ENCODE measurements at regions not wholly inside any gene's neighbourhood (a gene's known extent, or its start where the extent isn't known, plus 50 kb on each side); places are given as distances from the start of the nearest gene placed in this dataset.

DNA sequence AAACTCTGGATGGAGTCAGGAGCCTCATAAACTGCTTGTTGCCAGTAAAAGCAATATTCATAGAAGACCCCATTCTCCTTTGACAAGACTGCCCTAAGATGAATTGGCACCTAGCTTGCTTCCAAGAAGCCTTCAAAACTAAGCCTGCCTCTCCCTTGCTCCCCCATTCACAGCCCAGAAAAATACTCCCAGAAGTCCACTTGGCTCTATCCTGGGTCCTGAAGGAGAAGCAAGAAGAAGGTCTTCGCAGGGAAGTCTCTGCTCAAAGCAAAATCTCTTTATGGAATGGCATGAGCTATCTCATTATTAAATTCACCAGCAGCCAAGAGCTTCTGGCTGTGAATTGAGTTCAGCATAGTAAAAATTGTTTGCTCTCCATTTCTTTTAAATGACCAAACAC lies 230.2 kb upstream of the ARRDC4 start:
- DNase-seq = no peak

DNA sequence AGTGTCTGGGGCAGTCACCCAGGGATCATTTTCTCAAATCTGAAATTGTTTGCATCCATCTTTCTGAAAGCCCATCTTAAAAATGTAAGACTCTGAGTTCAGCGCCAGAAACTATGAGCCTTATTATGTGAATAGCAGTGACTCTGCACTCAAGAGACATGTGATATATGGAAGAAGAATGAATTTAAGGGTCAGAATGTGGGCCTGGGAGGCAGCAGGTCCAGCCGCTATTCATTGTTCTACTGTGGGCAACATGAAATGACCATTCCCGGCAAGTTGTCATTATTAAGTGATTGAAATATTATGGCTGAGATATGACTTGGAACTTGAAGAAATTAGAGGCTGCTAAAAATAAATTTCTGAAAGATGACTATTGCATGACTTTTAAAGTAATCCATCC lies 228.6 kb upstream of the ARRDC4 start:
- DNase-seq = no peak

DNA sequence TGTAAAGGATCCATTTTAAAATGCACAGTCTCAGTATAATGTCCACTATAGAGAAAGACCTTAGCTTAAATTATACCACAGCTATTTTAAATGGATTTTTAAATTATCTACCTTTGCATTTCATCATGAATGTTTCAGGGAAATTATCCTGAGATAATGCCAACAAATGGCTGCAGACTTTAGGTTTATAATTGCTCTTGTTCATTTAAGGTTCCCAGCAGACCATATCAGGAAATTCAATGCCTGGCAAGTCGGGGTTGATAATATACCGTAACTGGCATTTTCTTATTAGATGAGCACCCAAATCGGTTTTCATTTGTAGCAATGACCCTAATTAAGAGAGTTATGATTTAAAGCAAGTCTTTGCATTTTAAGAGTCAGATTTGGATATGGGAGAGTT lies 227.1 kb upstream of the ARRDC4 start:
- DNase-seq = no peak

DNA sequence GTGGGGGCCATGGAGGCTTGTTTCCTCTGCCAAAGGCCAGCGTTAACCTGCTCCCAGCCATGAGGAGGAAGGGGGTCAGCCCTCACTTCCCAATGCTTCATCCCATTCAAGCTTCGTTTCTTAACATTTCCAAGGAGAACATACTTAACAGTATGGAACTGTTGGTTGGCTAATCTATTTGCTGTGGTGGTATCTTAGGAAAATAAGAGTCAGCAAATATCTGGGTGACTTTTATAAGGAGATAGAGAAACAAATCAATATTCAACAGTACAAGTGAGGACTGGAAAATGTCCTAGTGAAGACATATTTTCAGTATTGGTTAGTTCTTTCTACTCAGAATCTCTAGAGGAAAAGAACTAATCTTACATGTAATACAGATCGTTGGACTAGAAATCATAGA lies 223.8 kb upstream of the ARRDC4 start:
- DNase-seq = no peak

DNA sequence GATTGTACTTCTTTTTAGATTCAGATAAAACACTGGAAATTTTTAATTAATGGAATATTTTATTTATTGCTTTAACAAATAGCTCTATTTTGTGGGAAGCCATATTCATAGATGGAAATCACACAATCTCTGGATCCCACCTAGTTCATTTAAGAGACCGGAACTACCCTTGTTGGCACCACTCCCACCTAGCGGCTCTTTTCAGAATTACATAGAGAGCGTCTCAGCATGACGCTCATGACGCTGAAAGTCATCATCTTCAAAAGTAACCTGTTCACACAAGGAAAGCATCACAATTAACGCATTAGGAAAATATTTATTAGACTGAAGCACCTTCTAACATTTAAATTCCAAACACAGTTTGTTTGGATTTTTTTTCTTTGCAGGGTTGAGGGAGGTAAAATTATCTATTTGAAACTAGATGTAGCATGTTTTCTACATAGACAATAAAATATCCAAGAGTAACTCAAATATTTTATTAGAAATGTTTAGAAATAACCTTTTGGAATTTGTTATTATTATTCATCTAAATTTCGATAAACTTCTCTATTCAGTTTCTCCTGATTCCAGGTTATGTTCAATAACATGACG lies 214.9 kb upstream of the ARRDC4 start:
- peak; percentile 10 for DNase-seq

DNA sequence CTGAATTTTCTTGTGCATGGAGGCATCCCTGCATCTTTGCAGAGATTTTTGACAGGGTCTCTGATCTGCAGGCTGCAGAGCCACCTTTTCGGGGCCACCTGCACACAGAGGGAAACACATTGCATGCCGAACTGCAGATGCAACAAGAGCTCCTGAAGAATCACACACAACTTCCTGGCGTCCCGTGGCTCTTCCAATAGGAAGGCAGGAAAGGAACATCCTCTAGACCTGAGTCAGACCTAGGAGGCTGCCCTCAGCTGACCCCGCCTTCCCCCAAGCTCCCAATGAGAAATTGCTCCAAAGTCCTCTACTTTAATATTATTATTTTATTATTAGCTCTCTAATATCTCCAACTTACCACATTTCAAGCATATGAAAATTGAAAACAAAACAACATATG lies 213.2 kb upstream of the ARRDC4 start:
- no peak for DNase-seq

DNA sequence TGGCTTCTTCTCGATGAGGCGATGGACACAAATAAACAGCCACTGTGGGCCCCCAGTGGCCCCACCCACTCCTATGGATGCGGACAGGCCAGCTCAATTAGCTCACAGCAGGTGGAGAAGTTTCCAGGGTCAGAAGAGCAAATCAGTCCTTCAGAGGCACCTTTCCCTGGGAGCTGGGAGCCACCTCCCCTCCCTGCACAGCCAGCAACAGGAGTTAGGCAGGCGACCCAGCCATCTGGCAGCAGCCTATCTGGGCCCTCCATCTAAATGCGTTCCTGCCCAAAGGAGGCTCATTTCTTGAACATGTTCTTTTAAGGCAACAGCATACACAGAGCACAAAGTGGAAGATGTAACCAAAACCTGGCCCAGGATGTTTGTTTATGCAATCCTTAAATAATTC lies 211.9 kb upstream of the ARRDC4 start:
- no peak for DNase-seq

DNA sequence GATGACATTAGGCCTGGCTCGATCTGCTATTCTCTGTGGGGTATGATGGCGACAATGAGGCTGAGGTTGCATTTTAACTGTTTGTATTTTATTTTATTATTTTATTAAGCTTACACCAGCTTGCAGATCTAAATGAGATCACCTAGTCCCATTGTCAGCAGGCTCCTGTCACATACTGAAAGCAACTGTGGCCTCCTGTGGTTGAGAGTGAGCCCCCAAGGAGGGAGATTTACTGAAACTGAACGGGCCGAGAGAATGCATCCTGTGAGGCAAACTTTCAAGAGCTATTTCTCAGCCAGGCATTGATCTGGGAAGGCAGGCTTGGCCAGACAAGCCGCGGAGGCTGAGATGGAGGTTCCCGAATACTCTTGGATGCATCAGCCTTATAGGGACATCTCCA lies 210.4 kb upstream of the ARRDC4 start:
- DNase-seq = no peak

DNA sequence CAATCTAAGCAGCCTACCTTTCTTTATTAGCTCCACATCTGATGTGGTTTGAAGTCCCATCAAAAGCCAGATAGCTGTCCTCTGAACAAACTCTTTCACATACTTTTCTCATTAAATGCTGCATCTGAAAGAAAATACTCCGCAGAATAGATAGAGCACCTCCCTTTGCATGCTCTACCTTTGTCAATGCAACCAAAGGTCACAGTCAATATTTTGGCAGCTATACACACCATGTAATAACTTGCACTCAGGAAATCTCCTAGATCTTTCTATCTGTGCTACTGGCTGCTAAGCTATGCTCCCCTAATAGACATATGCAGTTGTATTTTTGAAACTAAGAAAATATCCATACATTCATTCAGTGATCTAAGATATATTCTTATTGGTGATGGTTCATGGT lies 204.8 kb upstream of the ARRDC4 start:
- no peak for DNase-seq

DNA sequence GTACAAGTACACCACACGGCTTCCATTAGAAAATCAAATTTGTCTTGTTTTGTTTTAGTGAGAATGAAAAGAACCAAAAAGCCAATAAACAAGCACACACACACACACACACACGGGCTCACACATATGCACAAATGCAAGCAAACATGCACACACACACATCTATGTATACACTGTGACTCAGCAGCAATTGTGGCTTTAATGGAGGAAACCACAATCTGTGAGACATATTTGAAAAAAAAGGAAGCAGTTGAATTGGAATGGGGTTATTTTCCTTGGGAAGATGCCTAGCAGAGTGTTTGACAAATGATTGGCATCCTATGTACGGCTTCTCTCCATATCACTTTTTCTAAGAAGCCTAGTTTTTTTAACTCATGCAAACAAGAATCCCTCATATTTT lies 201.1 kb upstream of the ARRDC4 start:
- DNase-seq = no peak

DNA sequence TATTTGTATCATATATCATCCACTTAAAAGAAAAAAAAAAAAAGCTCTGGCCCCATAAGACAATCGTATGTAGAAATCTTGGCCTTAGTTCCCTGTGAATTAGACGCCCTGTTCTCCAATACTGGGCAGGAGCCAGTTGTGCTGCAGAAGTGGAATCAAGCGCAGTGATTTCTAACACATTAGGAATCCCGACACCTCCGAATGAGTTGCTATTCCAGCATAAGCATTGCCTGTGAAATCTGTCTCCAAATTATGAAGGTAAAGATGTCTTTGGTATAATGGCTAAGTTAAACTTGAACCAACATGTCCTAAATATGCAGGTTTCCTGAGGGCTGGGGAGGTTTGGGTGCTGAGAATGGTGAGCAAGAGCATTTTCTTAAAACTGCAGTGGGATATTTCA lies 199.4 kb upstream of the ARRDC4 start:
- DNase-seq = no peak

DNA sequence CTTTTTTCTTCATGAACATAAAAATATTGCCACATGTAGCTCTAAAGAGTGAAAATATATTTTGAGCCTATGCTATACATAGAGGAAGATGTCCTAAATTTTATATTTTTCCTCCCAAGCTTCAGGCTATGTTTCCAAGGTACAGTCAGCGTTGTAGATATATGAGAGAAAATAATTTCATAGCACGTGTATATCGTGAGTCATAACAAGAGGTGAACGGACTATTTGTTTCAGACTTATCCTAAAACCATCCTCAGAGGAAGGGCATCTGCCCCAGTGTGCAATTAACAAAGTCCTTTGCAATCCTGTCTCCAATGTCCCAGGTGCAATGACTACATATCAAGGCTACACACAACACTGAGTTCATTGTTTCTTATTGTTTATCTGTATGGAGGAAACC lies 177.3 kb upstream of the ARRDC4 start:
- no peak for DNase-seq

DNA sequence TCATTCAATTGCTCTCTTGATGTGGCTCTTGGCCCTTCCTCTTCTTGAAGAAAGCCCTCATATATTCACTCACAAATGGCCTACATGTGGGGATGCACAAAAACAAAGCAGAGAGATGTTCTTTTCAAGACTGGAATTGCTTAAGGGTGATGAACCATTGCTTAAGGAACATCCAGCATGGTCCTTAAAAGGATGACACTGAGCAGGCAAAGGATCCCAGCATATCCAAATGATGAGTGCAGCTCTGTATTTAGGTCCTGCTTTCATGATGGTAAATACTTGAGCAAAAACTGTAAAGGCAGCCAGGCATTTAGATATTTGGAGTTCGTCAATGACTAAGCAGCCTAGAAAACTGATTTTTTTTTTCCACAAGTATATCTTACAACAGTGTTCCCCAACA lies 173.8 kb upstream of the ARRDC4 start:
- DNase-seq = no peak

DNA sequence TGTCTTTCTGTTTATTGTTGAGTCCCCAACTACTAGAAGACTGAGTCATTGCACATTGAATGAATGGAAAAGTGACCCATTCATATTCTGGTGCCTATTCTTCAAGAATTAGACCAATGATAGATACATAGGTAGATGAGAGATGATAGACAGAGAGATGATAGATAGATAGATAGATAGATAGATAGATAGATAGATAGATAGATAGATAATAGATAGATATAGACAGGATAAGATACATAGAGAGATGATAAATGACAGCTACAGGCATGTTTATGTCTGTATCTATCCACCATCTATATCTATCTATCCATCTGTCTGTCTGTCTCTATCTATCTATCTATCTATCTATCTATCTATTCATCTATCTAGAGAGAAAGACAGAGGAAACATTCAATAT lies 170.3 kb upstream of the ARRDC4 start:
- no peak for DNase-seq

DNA sequence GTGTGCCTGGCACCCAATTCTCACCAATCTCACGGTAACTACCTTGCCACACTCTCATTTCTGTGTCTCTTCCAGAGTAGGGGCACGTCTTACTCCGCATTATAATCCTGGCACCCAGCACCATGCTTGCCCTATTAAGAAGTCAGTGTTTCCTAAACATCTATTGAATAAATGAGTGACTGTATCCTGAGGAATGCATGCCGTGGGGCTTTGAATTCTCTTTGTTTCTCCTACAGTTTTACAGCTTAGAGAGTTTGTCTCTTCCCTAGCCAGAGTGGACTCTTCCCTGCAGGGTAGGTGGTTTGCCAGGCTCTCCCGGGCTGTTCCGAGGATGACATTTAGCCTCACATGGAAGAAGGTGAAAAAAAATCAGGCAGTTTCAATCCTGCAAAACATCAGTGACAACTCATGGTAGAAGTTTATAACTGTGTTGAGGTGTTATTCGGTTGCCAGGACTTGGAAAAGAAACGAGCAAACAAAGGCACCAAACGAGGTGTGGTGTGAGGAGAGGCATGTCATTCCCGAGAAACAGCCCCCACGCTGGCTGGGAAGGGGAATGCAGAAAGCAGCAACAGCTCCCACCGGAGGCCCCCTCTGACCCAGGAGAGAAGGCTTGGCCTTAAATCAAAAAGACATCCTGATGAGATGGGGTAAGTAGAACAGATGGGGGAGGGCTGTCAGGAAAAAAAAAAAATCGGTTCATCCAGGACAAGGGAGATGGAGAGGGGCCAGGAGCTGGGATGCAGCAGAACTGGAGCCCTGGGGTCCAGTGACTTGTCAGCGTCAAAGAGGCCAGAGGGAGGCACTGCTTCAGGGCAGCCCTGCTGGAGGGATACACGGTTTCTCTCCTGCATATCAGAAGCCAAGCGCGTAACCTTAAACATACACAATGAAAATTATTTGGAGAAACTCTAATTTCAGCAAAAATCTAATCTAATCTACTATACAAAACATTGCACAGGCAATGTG lies 168.4 kb upstream of the ARRDC4 start:
- DNase-seq = no peak

DNA sequence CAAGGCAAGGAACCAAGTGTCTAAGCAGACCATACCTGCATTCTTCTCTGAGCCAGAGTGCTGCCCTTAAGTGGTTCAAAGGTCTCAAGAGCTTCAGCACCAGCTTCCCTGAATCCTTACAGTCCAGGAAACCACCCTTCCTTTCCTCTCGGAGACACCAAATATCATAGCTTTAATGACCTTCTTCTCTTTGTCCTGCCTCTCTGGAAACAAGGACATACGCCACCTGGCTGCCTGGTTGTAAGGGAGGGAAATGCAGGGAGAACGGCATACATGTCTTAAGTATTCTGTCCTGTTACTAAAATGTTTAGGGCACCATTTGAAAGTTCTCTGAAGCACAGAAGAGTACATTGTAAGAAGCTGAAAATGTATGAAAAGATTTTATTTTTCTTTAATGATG lies 155.6 kb upstream of the ARRDC4 start:
- no peak for DNase-seq

DNA sequence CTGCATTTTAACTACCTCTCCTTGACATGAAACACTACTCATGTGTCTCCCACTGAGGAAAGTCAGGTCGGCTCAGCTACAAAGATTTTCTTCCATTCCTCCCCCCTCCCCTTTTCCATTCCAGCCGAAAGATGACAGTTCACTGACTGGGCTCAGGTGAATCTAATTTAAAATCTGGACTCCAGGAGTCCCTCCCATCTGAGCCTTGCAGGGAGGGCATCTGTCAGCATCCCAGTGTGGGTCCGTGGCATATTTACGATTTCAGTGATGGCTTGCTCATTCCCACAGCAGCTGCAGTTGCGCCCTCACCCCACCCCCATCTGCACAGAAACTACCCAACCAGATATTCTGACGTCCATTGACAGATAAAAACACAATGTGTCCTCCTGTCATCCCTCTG lies 153.7 kb upstream of the ARRDC4 start:
- no peak for DNase-seq

DNA sequence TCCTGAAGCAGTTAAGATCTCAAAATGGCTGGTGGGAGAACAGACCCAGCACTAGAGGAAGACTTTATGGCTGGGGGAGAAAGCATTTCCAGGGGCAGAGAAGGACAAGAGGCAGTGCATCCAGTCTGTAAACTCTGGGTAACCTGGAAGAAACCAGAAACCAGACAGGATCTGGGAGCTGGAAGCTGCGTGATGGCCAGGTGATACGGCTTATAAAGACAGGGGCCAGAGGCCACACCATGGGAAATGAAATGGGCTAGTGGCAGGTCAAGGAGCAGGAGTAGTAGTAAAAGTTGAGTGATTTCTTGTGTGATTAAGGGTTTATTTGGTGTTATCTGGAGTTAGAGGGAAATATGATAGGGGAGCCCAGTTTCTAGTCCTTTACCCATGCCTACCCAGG lies 144.7 kb upstream of the ARRDC4 start:
- no peak for DNase-seq

DNA sequence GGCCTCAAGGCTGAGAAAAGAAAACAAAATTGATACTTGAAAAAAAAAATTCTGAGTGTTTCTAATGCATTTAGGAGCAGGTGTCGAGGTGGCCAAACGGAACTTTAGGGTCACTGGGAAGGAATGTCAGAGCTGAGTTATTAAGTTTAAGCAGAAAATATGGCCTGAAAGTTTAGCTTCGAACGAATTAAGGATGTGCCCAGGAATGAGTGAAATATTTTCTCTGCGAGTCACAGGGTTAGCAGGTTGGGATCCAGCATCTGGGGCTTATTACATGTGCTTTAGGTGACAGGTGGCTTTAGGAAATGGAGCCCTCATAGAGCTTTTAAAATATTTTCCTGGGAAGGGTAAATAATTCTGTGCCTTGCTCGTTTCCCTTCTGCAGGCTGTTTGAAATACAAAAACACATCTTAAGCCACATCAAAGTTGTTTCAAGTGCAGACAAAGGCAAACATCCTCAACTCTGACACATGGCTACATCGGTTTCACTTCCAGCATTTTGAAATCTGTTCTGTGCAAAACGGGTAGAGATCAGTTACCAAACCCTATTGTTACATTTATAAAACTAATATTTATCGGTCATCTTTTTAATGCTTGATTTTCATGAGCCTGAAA lies 143.1 kb upstream of the ARRDC4 start:
- DNase-seq = no peak

DNA sequence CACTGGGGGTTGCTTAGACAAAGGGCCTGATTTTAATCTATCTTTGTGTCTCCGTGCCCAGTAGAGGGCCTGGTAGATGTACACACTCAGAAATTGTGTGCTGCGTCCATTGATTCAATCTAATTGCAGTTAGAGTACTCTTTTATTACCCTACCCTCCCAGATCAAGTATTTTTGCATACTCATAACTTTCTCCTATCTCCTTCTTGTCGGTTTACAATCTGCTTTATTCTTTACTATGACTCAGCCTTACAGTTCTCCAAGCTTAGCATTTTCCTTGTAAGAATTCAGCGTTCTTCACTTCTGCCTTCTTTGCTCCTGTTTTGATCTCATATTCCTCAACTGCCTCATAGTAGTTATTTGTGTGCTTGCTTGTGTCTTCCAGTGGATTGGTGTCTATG lies 124.5 kb upstream of the ARRDC4 start:
- no peak for DNase-seq

DNA sequence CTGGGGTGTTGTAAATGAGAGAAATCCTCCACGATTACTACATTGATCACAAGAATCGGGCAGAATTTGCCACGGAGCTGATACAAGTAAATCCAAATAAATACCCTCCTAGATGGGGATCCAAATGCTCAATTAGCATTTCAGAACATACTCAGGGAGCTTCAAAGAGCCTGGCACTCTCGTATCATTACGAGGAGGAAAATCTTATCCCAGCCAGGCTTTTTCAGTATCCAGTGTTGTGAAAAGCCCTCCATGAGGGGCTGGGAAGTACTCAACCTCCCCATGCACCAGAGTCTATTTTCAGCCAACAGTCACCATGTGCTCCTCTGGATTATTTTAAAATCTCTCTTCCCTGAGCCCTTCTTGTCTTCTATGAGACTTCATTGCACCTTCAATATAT lies 122.6 kb upstream of the ARRDC4 start:
- no peak for DNase-seq

DNA sequence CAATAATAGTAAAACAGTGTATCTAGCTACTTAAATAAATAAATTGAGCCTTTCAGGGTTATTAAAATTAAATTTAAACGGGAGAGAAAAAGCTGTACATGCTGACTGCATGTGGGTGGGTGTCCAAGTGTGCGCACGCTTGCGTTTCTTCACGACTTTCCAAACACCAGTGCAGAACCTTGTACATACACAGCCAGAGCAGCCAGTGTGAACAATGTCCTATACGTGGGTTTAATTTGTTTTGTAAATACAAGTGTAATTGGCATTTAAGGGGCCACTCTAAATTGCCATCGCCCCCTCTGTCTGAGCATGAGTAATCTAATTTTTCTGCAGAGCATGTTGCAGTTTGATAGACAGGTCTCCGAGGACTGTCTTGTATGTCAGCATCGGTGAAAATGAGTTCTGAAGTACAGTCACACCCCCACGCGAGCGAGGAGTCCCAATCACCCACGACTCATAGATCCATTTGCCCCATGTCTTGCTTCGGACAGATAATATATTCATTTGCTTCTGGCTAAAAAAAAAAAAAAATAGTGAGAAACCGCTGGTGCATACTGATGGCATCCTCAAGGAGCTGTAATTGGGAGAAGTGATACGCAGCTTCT lies 121.8 kb upstream of the ARRDC4 start:
- no peak for DNase-seq

DNA sequence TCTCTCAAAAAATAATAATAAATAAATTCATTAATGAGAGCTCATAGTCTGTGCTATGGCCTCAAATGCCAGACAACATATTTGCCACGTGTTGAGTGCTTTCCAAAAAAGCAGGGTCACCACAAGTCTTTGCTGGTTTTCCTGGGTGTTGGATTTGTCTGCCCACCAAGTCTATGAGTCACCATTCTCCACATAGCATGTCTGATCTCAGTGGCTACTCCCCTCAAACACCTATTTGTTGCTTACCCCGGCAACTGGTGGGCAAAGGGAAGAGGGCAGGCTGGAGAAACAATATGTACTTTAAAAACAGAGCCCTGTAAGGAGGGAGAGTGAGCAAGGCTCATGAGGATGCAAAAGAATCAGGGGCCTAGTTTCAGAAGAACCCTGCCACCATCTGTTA lies 120.0 kb upstream of the ARRDC4 start:
- no peak for DNase-seq

DNA sequence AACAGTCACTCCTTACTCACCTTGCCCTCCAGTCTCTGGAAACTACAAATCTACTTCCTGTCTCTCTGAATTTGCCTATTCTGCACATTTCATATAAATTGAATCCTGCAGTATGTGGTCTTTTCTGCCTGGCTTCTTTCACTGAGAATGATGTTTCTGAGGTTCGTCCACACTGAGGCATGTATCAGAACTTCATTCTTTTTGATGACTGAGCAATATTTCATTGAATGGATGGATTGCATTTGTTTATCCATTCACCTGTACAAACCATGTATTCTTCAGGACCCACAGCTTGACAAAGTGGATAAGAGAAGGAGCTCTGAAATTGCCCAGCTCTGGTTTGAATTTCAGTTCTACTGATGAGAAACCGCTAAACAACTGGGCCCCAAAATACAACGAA lies 118.9 kb upstream of the ARRDC4 start:
- no peak for DNase-seq
